SK-N-SH (cell line): ENCODE measurements at regions not wholly inside any gene's neighbourhood (a gene's known extent, or its start where the extent isn't known, plus 50 kb on each side); places are given as distances from the start of the nearest gene placed in this dataset.

Experiments
- CTCF ChIA-PET: fragments of 300-600, 350-600 bp; formaldehyde crosslinking; extraction: SDS; loops from one replicate; lab custom pipeline; 2021; lab: Yijun Ruan, JAX
- POLR2A ChIA-PET: fragments of 350-600 bp; sonication (Branson Sonifier 250); formaldehyde crosslinking; extraction: SDS; loops from one replicate; lab custom pipeline; 2020; ENCODE audit warnings: antibody characterized with exemption, inconsistent platforms; lab: Yijun Ruan, JAX
- DNase-seq: peaks from one replicate; pipeline ENCODE4 v3.0.0; 2012
- H2AFZ ChIP-seq: fragments of 200-600 bp; sonication (generic); 2 replicates; pipeline ENCODE4 v1.8.1; 2016; ENCODE audit warnings: antibody characterized with exemption, mild to moderate bottlenecking, low read depth
- H3F3A ChIP-seq: fragments of 200-600 bp; sonication (generic); replicated peaks from 2 replicates; pipeline ENCODE3; 2016; ENCODE audit warnings: antibody characterized with exemption, mild to moderate bottlenecking; ENCODE audit not compliant: insufficient read depth
- H3K27ac ChIP-seq, 2 experiments: fragments of 200-500 bp in 1 of 2; fragments of 200-600 bp in 1 of 2; sonication (Bioruptor generic) in 1 of 2; sonication (generic), shearing (Covaris generic) in 1 of 2; 2 replicates each; pipeline versions ENCODE4 v1.5.1 to v1.6.1; 2014 to 2016; ENCODE audit warnings: low read depth in 2 of 2, inconsistent platforms in 1 of 2, low read length in 1 of 2, mild to moderate bottlenecking in 1 of 2, mixed read lengths in 1 of 2
- H3K27me3 ChIP-seq: fragments of 200-600 bp; sonication (generic), shearing (Covaris generic); 2 replicates; pipeline ENCODE4 v1.6.1; 2016; ENCODE audit warnings: mixed run types; ENCODE audit not compliant: insufficient read depth
- H3K36me3 ChIP-seq, 2 experiments: fragments of 200-500 bp in 1 of 2; fragments of 200-600 bp in 1 of 2; sonication (Bioruptor generic) in 1 of 2; sonication (generic) in 1 of 2; replicated peaks in 1 of 2; 2 replicates each; pipeline versions ENCODE3 to v1.5.1; 2014 to 2016; ENCODE audit warnings: low read length in 1 of 2, mild to moderate bottlenecking in 1 of 2; ENCODE audit not compliant: insufficient read depth in 2 of 2, control insufficient read depth in 1 of 2
- H3K4me1 ChIP-seq, 2 experiments: fragments of 200-500 bp in 1 of 2; fragments of 200-600 bp in 1 of 2; sonication (Bioruptor generic) in 1 of 2; sonication (generic), shearing (Covaris generic) in 1 of 2; 2 replicates each; pipeline versions ENCODE4 v1.5.1 to v1.6.1; 2014 to 2016; ENCODE audit warnings: low read depth in 1 of 2, low read length in 1 of 2, mixed run types in 1 of 2; ENCODE audit not compliant: insufficient read depth in 2 of 2, control insufficient read depth in 1 of 2
- H3K4me2 ChIP-seq: fragments of 200-600 bp; sonication (generic), shearing (Covaris generic); 2 replicates; pipeline ENCODE4 v1.6.1; 2017; ENCODE audit warnings: mixed run types
- H3K4me3 ChIP-seq, 2 experiments: fragments of 200-500 bp in 1 of 2; fragments of 200-600 bp in 1 of 2; sonication (Bioruptor generic) in 1 of 2; sonication (generic), shearing (Covaris generic) in 1 of 2; 2 replicates each; pipeline versions ENCODE4 v1.5.1 to v1.8.1; 2014 to 2016; ENCODE audit warnings: low read depth in 2 of 2, inconsistent platforms in 1 of 2, low read length in 1 of 2, mild to moderate bottlenecking in 1 of 2, mixed read lengths in 1 of 2, moderate library complexity in 1 of 2
- H3K79me2 ChIP-seq: fragments of 200-600 bp; sonication (generic); 2 replicates; pipeline ENCODE4 v1.8.1; 2017; ENCODE audit warnings: mild to moderate bottlenecking; ENCODE audit not compliant: insufficient read depth
- H3K9ac ChIP-seq: fragments of 200-600 bp; sonication (generic); 2 replicates; pipeline ENCODE4 v1.6.1; 2017; ENCODE audit warnings: mixed run types
- H3K9me2 ChIP-seq: fragments of 200-600 bp; sonication (generic); 2 replicates; pipeline ENCODE4 v1.6.1; 2017; ENCODE audit warnings: mixed run types
- H3K9me3 ChIP-seq: fragments of 200-600 bp; sonication (generic); 2 replicates; pipeline ENCODE4 v1.6.1; 2017; ENCODE audit warnings: mixed run types, mild to moderate bottlenecking, moderate library complexity
- H4K20me1 ChIP-seq: fragments of 200-600 bp; sonication (generic); 2 replicates; pipeline ENCODE4 v1.6.1; 2017; ENCODE audit warnings: mild to moderate bottlenecking, mixed run types; ENCODE audit not compliant: insufficient read depth
- CTCF ChIP-seq: fragments of 200-600 bp; sonication (generic); IDR thresholded peaks from 2 replicates; pipeline ENCODE4 v1.6.1; 2017; ENCODE audit warnings: antibody characterized with exemption, mild to moderate bottlenecking, moderate library complexity
- ELF1 ChIP-seq: IDR thresholded peaks from 2 replicates; pipeline ENCODE4 v1.4.0; 2012
- EZH2phosphoT487 ChIP-seq: fragments of 200-600 bp; sonication (generic); IDR thresholded peaks from 2 replicates; pipeline ENCODE4 v1.6.1; 2017; ENCODE audit warnings: low read depth, mixed run types, mild to moderate bottlenecking, antibody characterized with exemption, moderate library complexity, borderline replicate concordance
- FOSL2 ChIP-seq: IDR thresholded peaks from 2 replicates; pipeline ENCODE4 v1.4.0; 2012; ENCODE audit warnings: low read depth, mild to moderate bottlenecking, moderate library complexity, borderline replicate concordance
- FOXM1 ChIP-seq: IDR thresholded peaks from 2 replicates; pipeline ENCODE4 v1.4.0; 2012; ENCODE audit warnings: low read depth, mild to moderate bottlenecking
- GATA2 ChIP-seq: sonication (generic); formaldehyde crosslinking; IDR thresholded peaks from 2 replicates; pipeline ENCODE4 v1.5.0; 2020; ENCODE audit warnings: mild to moderate bottlenecking, missing genetic modification reagents
- JUND ChIP-seq: IDR thresholded peaks from 2 replicates; pipeline ENCODE4 v1.4.0; 2012
- MXI1 ChIP-seq: IDR thresholded peaks from 2 replicates; pipeline ENCODE4 v1.6.1; 2012; ENCODE audit warnings: mild to moderate bottlenecking, low read depth, low read length, improper control_type of control experiment
- NFIC ChIP-seq: IDR thresholded peaks from 2 replicates; pipeline ENCODE4 v1.4.0; 2012; ENCODE audit warnings: borderline replicate concordance
- POLR2AphosphoS5 ChIP-seq: IDR thresholded peaks from 2 replicates; pipeline ENCODE4 v1.6.1; 2012; ENCODE audit warnings: low read depth, low read length
- RAD21 ChIP-seq: IDR thresholded peaks from 2 replicates; pipeline ENCODE4 v1.6.1; 2012; ENCODE audit warnings: mild to moderate bottlenecking, low read length
- RCOR1 ChIP-seq: fragments of 150-350 bp; IDR thresholded peaks from 2 replicates; pipeline ENCODE4 v1.6.1; 2017; ENCODE audit warnings: antibody characterized with exemption, low read length
- RXRA ChIP-seq: IDR thresholded peaks from 2 replicates; pipeline ENCODE4 v1.4.0; 2012; ENCODE audit warnings: low read depth, mild to moderate bottlenecking, borderline replicate concordance
- SMC3 ChIP-seq: IDR thresholded peaks from 2 replicates; pipeline ENCODE4 v1.6.1; 2012; ENCODE audit warnings: low read depth, low read length, improper control_type of control experiment
- TAF1 ChIP-seq: IDR thresholded peaks from 2 replicates; pipeline ENCODE4 v1.6.1; 2012; ENCODE audit warnings: low read depth, mild to moderate bottlenecking, low read length, moderate library complexity, borderline replicate concordance
- YY1 ChIP-seq: IDR thresholded peaks from 2 replicates; pipeline ENCODE4 v1.4.0; 2012; ENCODE audit warnings: low read depth, mild to moderate bottlenecking
- WGBS: methylation state at CpG from one replicate; pipeline ENCODE4 v1.1.6; 2017; ENCODE audit warnings: low lambda C conversion rate; 5-methylcytosine and 5-hydroxymethylcytosine counted together
- TF ChIP-seq, protein P1 (sequence below): IDR thresholded peaks from 2 replicates; pipeline ENCODE4 v1.4.0; 2012; ENCODE audit warnings: low read depth
- TF ChIP-seq, protein P2 (sequence below): fragments of 150-350 bp; IDR thresholded peaks from 2 replicates; pipeline ENCODE4 v1.6.1; 2016; ENCODE audit warnings: mild to moderate bottlenecking, low read depth, low read length
- TF ChIP-seq, protein P3 (sequence below): IDR thresholded peaks from 2 replicates; pipeline ENCODE4 v1.4.0; 2012; ENCODE audit warnings: low read depth, borderline replicate concordance
- TF ChIP-seq, protein P4 (sequence below): fragments of 150-350 bp; IDR thresholded peaks from 2 replicates; pipeline ENCODE4 v1.6.1; 2017; ENCODE audit warnings: antibody characterized with exemption, low read length, low read depth, borderline replicate concordance

- ChIA-PET POLR2A (no interaction called here), CTCF (interaction anchor here (1.5 to 2.6 kb wide), 2 partner anchors 248 to 422 kb away, joined by 5 to 9 read pairs; no protein-coding TSS in a partner anchor)
- H3K4me3 ChIP-seq = no peak overlapping the region
- no peaks in the 10 kb centered on the region for H3K9me2 ChIP-seq
- H3K36me3 ChIP-seq = no peaks in the 10 kb centered on the region
- H4K20me1 ChIP-seq = no peaks in the 10 kb centered on the region
- H2AFZ ChIP-seq = no peak overlapping the region
- H3K9me3 ChIP-seq = no peaks in the 10 kb centered on the region
- no peak for TF ChIP-seq TAF1
- no peak for TF ChIP-seq EZH2phosphoT487
- TF ChIP-seq POLR2AphosphoS5 = no peak
- no peak for TF ChIP-seq GATA2 (CRISPR knock-in tag)
- TF ChIP-seq, protein P1, sequence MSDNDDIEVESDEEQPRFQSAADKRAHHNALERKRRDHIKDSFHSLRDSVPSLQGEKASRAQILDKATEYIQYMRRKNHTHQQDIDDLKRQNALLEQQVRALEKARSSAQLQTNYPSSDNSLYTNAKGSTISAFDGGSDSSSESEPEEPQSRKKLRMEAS = no peak
- no peak for TF ChIP-seq FOSL2
- TF ChIP-seq YY1 = no peak
- TF ChIP-seq, protein P2, sequence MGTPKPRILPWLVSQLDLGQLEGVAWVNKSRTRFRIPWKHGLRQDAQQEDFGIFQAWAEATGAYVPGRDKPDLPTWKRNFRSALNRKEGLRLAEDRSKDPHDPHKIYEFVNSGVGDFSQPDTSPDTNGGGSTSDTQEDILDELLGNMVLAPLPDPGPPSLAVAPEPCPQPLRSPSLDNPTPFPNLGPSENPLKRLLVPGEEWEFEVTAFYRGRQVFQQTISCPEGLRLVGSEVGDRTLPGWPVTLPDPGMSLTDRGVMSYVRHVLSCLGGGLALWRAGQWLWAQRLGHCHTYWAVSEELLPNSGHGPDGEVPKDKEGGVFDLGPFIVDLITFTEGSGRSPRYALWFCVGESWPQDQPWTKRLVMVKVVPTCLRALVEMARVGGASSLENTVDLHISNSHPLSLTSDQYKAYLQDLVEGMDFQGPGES = no peak
- TF ChIP-seq RXRA = no peak
- TF ChIP-seq RCOR1 = no peak
- no peak for TF ChIP-seq MXI1
- TF ChIP-seq, all 33 proteins: peak for 0
- H3F3A ChIP-seq = no peaks in the 10 kb centered on the region
- no peaks in the 10 kb centered on the region for H3K79me2 ChIP-seq
- WGBS = 89% methylated on average over 1 of the region's 1 CpG
- DNase-seq = no peak
- H3K4me1 ChIP-seq = peaks cover 0 to 21% of the 10 kb centered on the region in 2 experiments; a peak in 1 of 4 replicates
- no peak overlapping the region for H3K27ac ChIP-seq
- no peak overlapping the region for H3K4me2 ChIP-seq
- no peak overlapping the region for H3K9ac ChIP-seq
- no peaks in the 10 kb centered on the region; the same call in none of the 2 replicates for H3K27me3 ChIP-seq
Observed at GRCh38 chr9:38335686-38336085, 56.8 kb upstream of the ALDH1B1 start.

DNA sequence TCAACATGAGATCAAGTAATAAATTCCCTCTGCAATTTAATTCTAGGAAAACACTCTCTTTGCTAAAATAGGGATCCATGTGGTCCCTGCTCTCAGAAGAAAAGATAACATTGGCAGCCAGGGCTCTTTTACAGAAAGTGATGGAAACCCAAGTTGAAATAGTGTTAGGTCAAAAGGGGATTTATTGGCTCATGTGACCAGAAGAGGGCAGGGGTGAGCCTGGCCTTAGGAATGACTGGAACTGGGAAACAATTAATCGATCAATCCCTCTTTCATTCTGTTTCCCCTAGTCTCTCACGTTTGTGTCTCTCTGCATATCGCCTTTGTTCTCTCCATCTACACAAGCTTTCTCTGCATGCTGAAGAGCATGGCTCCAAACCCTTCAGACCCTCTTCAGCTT is 58.3 kb upstream of the ALDH1B1 start:
- peak; percentile 46 for DNase-seq
- CTCF ChIA-PET = interaction anchor here (0.6 to 2.6 kb wide), 9 partner anchors 10 to 689 kb away, joined by 3 to 12 read pairs (median 5); no protein-coding TSS in a partner anchor

More for the DNA sequence above, 58.3 kb upstream of the ALDH1B1 start:
- 54% methylated on average over 3 of the region's 3 CpGs for WGBS
- Histone ChIP-seq H3K9ac (no peak overlapping the region), H4K20me1 (no peaks in the 10 kb centered on the region), H3K9me3 (no peaks in the 10 kb centered on the region), H3K36me3 (no peaks in the 10 kb centered on the region), H3K4me3 (no peak overlapping the region), H3K4me1 (peaks cover 0 to 17% of the 10 kb centered on the region in 2 experiments; a peak in 1 of 4 replicates), H2AFZ (no peak overlapping the region), H3K9me2 (no peaks in the 10 kb centered on the region), H3K27ac (no peak overlapping the region), H3K4me2 (no peak overlapping the region), H3K27me3 (no peaks in the 10 kb centered on the region; the same call in none of the 2 replicates), H3F3A (no peaks in the 10 kb centered on the region), H3K79me2 (no peaks in the 10 kb centered on the region)
- TF ChIP-seq, protein P1 = no peak
- no peak for TF ChIP-seq RCOR1
- peak; percentile 40 for TF ChIP-seq SMC3
- TF ChIP-seq, protein P3, sequence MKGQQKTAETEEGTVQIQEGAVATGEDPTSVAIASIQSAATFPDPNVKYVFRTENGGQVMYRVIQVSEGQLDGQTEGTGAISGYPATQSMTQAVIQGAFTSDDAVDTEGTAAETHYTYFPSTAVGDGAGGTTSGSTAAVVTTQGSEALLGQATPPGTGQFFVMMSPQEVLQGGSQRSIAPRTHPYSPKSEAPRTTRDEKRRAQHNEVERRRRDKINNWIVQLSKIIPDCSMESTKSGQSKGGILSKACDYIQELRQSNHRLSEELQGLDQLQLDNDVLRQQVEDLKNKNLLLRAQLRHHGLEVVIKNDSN = no peak
- no peak for TF ChIP-seq FOXM1
- no peak for TF ChIP-seq ELF1
- no peak for TF ChIP-seq NFIC
- peak; percentile 51 for TF ChIP-seq RAD21
- TF ChIP-seq POLR2AphosphoS5 = no peak
- TF ChIP-seq, protein P4, sequence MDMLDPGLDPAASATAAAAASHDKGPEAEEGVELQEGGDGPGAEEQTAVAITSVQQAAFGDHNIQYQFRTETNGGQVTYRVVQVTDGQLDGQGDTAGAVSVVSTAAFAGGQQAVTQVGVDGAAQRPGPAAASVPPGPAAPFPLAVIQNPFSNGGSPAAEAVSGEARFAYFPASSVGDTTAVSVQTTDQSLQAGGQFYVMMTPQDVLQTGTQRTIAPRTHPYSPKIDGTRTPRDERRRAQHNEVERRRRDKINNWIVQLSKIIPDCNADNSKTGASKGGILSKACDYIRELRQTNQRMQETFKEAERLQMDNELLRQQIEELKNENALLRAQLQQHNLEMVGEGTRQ = no peak
- TF ChIP-seq YY1 = no peak
- peak; percentile 45 for TF ChIP-seq CTCF
- TF ChIP-seq FOSL2 = no peak
- TF ChIP-seq JUND = no peak
- POLR2A ChIA-PET = no interaction called here
